ENCODE measurements at regions not wholly inside any gene's neighbourhood (a gene's known extent, or its start where the extent isn't known, plus 50 kb on each side); places are given as distances from the start of the nearest gene placed in this dataset.

- Histone ChIP-seq H3K9me3 (no peaks in the 10 kb centered on the region), H3K4me3 (no peak overlapping the region), H3K27me3 (no peaks in the 10 kb centered on the region), H3K27ac (no peak overlapping the region), H3K36me3 (no peaks in the 10 kb centered on the region), H3K4me1 (no peaks in the 10 kb centered on the region)
- TF ChIP-seq POLR2AphosphoS5 (IDR thresholded peaks at IDR 0.05) (no peak), POLR2A (IDR thresholded peaks at IDR 0.05) (no peak), CTCF (IDR thresholded peaks at IDR 0.05) (no peak)
- no peak for DNase-seq (ENCODE audit: low spot score in 2 of 2)
- intact Hi-C loops (cut with DNase I; ENCODE audit: low total_unique reads): no loop called here
Measured at GRCh38 chr13:99145461-99145860, 55.2 kb upstream of the UBAC2 start.

GRCh38 chr13:99150575-99151361 is 49.9 kb upstream of the UBAC2 start:
- no peaks in the 10 kb centered on the region for H3K9me3 ChIP-seq

More at GRCh38 chr13:99150575-99151361, 49.9 kb upstream of the UBAC2 start:
- Histone ChIP-seq H3K27ac (no peak overlapping the region), H3K4me3 (no peak overlapping the region), H3K27me3 (no peaks in the 10 kb centered on the region), H3K36me3 (no peaks in the 10 kb centered on the region), H3K4me1 (no peaks in the 10 kb centered on the region)
- DNase-seq (ENCODE audit: low spot score in 2 of 2): no peak
- intact Hi-C loops (cut with DNase I; ENCODE audit: low total_unique reads): no loop called here
- TF ChIP-seq POLR2A (IDR thresholded peaks at IDR 0.05) (no peak), CTCF (IDR thresholded peaks at IDR 0.05) (no peak), POLR2AphosphoS5 (IDR thresholded peaks at IDR 0.05) (no peak)

Data from breast epithelium (tissue), 4 donors.